ENCODE measurements at regions not wholly inside any gene's neighbourhood (a gene's known extent, or its start where the extent isn't known, plus 50 kb on each side); places are given as distances from the start of the nearest gene placed in this dataset.
A peak's percentile ranks its signal among the peaks of the same experiment; 100 is the strongest.
"Not testable (repeated sequence)": the region's sequence is repeated elsewhere in the genome, so short reads cannot be mapped to it uniquely, and the experiment has no call there.

DNA sequence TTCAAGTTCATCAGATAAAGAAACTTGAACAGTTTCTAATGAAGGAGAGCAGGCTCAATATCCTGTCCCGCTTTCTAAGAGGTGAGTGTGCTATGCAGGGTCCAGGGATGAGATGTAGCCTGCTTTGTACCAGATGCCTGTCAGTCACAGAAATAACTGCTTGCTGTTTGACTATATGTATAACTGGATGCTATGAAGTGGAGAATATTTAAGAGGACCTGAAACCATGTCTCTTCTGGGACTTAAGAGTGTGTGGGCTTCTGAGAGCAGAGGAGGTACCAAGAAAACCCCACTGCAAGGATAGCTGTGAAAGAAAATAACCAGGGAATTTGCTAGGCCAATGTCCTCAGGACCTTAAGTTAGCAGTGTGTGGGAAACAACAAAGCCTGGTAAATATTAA lies 246.3 kb upstream of the RFC3 start:
- H3K4me1 ChIP-seq (ENCODE audit: control insufficient read depth, insufficient read depth, low read length) = no peaks in the 10 kb centered on the region
- no peaks in the 10 kb centered on the region for H3K9me3 ChIP-seq (ENCODE audit: control insufficient read depth, low read length)
- no peak overlapping the region for H3K27ac ChIP-seq (ENCODE audit: insufficient read depth, low read depth, low read length, poor library complexity, severe bottlenecking)
- WGBS, 2 experiments = 94 to 98% methylated on average over 1 of the region's 1 CpG
- H3K4me3 ChIP-seq (ENCODE audit: insufficient read depth, low read depth, low read length) = no peak overlapping the region
- H3K27me3 ChIP-seq (ENCODE audit: control insufficient read depth, insufficient read depth, low read length, poor library complexity, severe bottlenecking) = no peaks in the 10 kb centered on the region
- H3K36me3 ChIP-seq (ENCODE audit: control insufficient read depth, insufficient read depth, low read length) = no peaks in the 10 kb centered on the region

DNA sequence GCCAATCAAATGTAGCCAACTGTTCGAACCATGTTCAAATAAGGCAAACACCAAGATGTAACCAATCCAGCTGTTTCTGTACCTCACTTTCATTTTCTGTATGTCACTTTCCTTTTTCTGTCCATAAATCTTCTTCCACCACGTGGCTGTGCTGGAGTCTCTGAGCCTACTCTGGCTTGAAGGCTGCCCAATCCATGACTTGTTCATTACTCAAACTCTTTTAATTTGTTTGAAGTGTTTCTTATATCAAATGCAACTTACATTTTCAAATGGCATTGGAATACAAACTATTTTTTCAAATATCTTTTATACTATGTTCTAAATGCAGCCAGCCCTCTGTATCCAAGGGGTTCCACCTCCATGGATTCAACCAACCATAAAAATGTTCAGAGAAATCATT lies 245.6 kb upstream of the RFC3 start:
- not testable (repeated sequence) for H3K27ac ChIP-seq (ENCODE audit: insufficient read depth, low read depth, low read length, poor library complexity, severe bottlenecking); H3K9me3 ChIP-seq (ENCODE audit: control insufficient read depth, low read length); H3K27me3 ChIP-seq (ENCODE audit: control insufficient read depth, insufficient read depth, low read length, poor library complexity, severe bottlenecking); H3K36me3 ChIP-seq (ENCODE audit: control insufficient read depth, insufficient read depth, low read length); H3K4me1 ChIP-seq (ENCODE audit: control insufficient read depth, insufficient read depth, low read length); H3K4me3 ChIP-seq (ENCODE audit: insufficient read depth, low read depth, low read length)
- 82 to 92% methylated on average over 2 of the region's 2 CpGs for WGBS, 2 experiments

DNA sequence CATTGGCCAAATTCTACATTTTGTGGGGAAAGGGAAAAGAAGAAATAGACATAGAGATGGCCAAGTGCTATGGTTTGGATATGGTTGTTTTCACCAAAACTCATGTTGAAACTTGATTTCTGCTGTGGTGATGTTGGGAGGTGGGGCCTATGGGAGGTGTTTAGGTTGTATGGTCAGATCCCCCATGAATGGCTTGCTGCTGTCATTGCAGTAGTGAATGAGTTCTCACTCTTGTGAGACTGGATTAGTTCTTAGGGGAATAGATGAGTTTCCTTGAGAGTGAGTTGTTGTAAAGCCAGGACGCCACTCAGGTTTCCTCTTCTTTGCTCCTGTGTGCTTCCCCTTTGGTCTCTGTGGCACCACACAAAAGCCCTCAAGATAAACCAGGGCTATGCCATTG lies 242.6 kb upstream of the RFC3 start:
- Histone ChIP-seq H3K36me3 (ENCODE audit: control insufficient read depth, insufficient read depth, low read length) (no peaks in the 10 kb centered on the region), H3K9me3 (ENCODE audit: control insufficient read depth, low read length) (no peaks in the 10 kb centered on the region), H3K4me1 (ENCODE audit: control insufficient read depth, insufficient read depth, low read length) (no peaks in the 10 kb centered on the region), H3K27me3 (ENCODE audit: control insufficient read depth, insufficient read depth, low read length, poor library complexity, severe bottlenecking) (no peaks in the 10 kb centered on the region), H3K27ac (ENCODE audit: insufficient read depth, low read depth, low read length, poor library complexity, severe bottlenecking) (no peak overlapping the region), H3K4me3 (ENCODE audit: insufficient read depth, low read depth, low read length) (no peak overlapping the region)
- WGBS, 2 experiments = 82 to 89% methylated on average over 1 of the region's 1 CpG

DNA sequence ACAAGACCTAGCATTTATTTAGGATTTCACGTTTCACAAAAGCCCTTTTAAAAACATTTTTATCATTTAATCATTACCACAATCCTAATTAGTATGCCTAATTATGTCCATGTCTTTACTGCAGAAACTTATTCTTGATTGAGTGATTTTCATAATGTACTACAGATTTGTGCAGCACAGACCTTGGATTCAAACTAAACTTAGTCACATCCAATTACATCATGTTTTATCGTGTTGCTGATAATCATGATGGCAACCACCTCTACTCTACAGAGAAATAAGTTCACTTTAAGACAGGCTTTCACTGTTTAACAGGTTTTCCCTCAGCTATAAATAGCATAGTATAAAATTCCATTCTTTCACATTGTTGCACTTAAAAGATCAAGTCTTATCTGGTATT lies 240.9 kb upstream of the RFC3 start:
- H3K4me3 ChIP-seq (ENCODE audit: insufficient read depth, low read depth, low read length) = no peak overlapping the region
- H3K27ac ChIP-seq (ENCODE audit: insufficient read depth, low read depth, low read length, poor library complexity, severe bottlenecking) = no peak overlapping the region
- H3K9me3 ChIP-seq (ENCODE audit: control insufficient read depth, low read length) = no peaks in the 10 kb centered on the region
- H3K36me3 ChIP-seq (ENCODE audit: control insufficient read depth, insufficient read depth, low read length) = no peaks in the 10 kb centered on the region
- no peaks in the 10 kb centered on the region for H3K4me1 ChIP-seq (ENCODE audit: control insufficient read depth, insufficient read depth, low read length)
- no peaks in the 10 kb centered on the region for H3K27me3 ChIP-seq (ENCODE audit: control insufficient read depth, insufficient read depth, low read length, poor library complexity, severe bottlenecking)
- WGBS, 2 experiments = 86 to 88% methylated on average over 2 of the region's 2 CpGs

DNA sequence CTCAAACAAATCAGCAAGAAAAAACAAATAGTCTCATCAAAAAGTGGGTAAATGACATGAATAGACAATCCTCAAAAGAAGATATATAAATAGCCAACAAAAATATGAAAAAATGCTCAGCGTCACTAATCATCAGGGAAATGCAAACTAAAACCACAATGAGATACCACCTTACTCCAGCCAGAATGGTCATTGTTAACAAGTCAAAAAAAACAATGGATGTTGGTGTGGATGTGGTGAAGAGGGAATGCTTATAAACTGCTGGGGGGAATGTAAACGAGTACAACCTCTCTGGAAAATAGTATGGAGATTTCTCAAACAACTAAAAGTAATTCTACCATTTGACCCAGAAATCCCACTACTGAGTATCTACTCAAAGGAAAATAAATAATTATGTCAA lies 239.2 kb upstream of the RFC3 start:
- no peaks in the 10 kb centered on the region for H3K4me1 ChIP-seq (ENCODE audit: control insufficient read depth, insufficient read depth, low read length)
- H3K4me3 ChIP-seq (ENCODE audit: insufficient read depth, low read depth, low read length) = no peak overlapping the region
- no peak overlapping the region for H3K27ac ChIP-seq (ENCODE audit: insufficient read depth, low read depth, low read length, poor library complexity, severe bottlenecking)
- H3K27me3 ChIP-seq (ENCODE audit: control insufficient read depth, insufficient read depth, low read length, poor library complexity, severe bottlenecking) = no peaks in the 10 kb centered on the region
- H3K9me3 ChIP-seq (ENCODE audit: control insufficient read depth, low read length) = no peaks in the 10 kb centered on the region
- WGBS, 2 experiments = 90 to 100% methylated on average over 1 of the region's 2 CpGs
- no peaks in the 10 kb centered on the region for H3K36me3 ChIP-seq (ENCODE audit: control insufficient read depth, insufficient read depth, low read length)

DNA sequence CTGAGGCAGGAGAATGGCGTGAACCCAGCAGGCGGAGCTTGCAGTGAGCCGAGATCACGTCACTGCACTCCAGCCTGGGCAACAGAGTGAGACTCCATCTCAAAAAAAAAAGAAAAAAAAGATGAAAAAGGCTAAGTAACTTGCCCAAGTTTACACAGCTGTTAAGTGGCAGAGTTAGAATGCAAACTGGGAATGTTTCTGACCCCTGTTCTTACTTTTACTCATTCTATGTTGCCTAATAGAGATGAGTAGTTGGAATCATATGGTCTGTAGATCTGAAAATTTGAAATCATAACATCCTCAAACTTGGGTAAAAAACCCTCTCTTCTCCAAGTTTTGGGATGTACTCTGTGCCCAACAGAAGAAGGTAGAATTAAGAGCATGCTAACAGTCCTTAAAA lies 235.8 kb upstream of the RFC3 start:
- Histone ChIP-seq H3K9me3 (ENCODE audit: control insufficient read depth, low read length) (no peaks in the 10 kb centered on the region), H3K4me3 (ENCODE audit: insufficient read depth, low read depth, low read length) (no peak overlapping the region)

DNA sequence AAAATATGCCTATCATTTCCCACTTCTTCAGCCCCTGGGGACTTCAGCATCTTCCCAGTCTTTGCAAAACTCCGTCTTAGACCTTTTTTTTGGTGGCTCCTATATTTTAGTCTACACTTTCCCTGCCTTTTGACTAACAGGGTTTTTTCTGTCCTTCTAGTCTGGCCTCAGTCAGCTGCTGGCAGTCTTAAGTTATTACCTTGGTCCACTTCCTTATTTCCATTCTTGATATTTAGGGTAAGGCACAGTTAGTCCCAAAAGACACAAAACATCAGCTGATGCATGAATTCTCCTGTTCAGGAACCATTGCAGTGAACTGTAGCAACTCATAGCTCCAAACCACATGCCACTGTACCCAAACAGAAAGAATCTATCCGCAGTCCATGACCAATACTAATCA lies 234.6 kb upstream of the RFC3 start:
- Histone ChIP-seq H3K4me1 (ENCODE audit: control insufficient read depth, insufficient read depth, low read length) (no peaks in the 10 kb centered on the region), H3K36me3 (ENCODE audit: control insufficient read depth, insufficient read depth, low read length) (no peaks in the 10 kb centered on the region), H3K27ac (ENCODE audit: insufficient read depth, low read depth, low read length, poor library complexity, severe bottlenecking) (no peak overlapping the region), H3K27me3 (ENCODE audit: control insufficient read depth, insufficient read depth, low read length, poor library complexity, severe bottlenecking) (no peaks in the 10 kb centered on the region), H3K9me3 (ENCODE audit: control insufficient read depth, low read length) (no peaks in the 10 kb centered on the region), H3K4me3 (ENCODE audit: insufficient read depth, low read depth, low read length) (no peak overlapping the region)
- 89 to 90% methylated on average over 2 of the region's 2 CpGs for WGBS, 2 experiments

More for the DNA sequence above, 235.8 kb upstream of the RFC3 start:
- H3K4me1 ChIP-seq (ENCODE audit: control insufficient read depth, insufficient read depth, low read length) = no peaks in the 10 kb centered on the region
- no peaks in the 10 kb centered on the region for H3K27me3 ChIP-seq (ENCODE audit: control insufficient read depth, insufficient read depth, low read length, poor library complexity, severe bottlenecking)
- no peaks in the 10 kb centered on the region for H3K36me3 ChIP-seq (ENCODE audit: control insufficient read depth, insufficient read depth, low read length)
- 94 to 95% methylated on average over 4 of the region's 4 CpGs for WGBS, 2 experiments
- no peak overlapping the region for H3K27ac ChIP-seq (ENCODE audit: insufficient read depth, low read depth, low read length, poor library complexity, severe bottlenecking)

DNA sequence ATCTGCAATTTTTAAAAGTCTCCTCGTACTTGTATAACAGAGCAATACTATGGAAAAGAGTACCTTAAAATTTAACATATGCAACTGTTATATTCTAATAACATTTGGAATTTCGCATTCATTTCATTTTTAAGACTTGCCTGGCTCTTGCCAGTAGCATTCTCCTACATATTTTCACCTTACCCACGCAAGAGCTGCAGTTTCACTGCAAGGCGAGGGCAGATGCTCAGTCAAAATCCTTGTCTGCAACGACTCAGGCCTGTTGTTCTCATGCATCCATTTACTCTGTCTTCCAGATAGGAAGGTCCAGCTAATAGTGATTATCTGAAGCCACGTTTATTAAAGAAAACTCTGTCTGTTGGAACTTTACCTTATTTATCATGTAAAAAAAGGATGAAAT lies 227.0 kb upstream of the RFC3 start:
- Histone ChIP-seq H3K4me3 (ENCODE audit: insufficient read depth, low read depth, low read length) (no peak overlapping the region), H3K4me1 (ENCODE audit: control insufficient read depth, insufficient read depth, low read length) (no peaks in the 10 kb centered on the region), H3K36me3 (ENCODE audit: control insufficient read depth, insufficient read depth, low read length) (no peaks in the 10 kb centered on the region), H3K27ac (ENCODE audit: insufficient read depth, low read depth, low read length, poor library complexity, severe bottlenecking) (no peak overlapping the region), H3K27me3 (ENCODE audit: control insufficient read depth, insufficient read depth, low read length, poor library complexity, severe bottlenecking) (no peaks in the 10 kb centered on the region), H3K9me3 (ENCODE audit: control insufficient read depth, low read length) (no peaks in the 10 kb centered on the region)
- WGBS, 2 experiments = 88 to 95% methylated on average over 6 of the region's 6 CpGs

DNA sequence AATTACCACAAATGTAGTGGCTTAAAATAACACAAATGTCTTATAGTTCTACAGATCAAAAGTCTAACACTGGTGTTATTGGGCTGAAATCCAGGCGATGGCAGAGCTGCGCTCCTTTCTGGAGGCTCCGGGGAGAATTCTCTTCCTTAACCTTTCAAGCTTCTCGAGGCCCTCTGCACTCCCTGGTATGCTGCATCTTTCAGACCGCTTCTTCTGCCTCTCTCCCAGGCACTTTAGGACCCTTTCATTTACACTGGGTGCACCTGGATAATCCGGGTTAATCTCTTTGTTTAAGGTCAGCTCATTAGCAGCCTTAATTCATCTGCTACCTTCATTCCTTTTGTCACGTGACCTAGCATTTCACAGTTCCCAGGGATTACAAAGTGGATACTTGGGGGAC lies 211.3 kb upstream of the RFC3 start:
- H3K4me1 ChIP-seq (ENCODE audit: control insufficient read depth, insufficient read depth, low read length) = peaks cover 7% of the 10 kb centered on the region
- no peak overlapping the region for H3K4me3 ChIP-seq (ENCODE audit: insufficient read depth, low read depth, low read length)
- no peaks in the 10 kb centered on the region for H3K36me3 ChIP-seq (ENCODE audit: control insufficient read depth, insufficient read depth, low read length)
- 41 to 45% methylated on average over 7 of the region's 7 CpGs for WGBS, 2 experiments
- no peaks in the 10 kb centered on the region for H3K9me3 ChIP-seq (ENCODE audit: control insufficient read depth, low read length)
- H3K27me3 ChIP-seq (ENCODE audit: control insufficient read depth, insufficient read depth, low read length, poor library complexity, severe bottlenecking) = no peaks in the 10 kb centered on the region
- no peak overlapping the region for H3K27ac ChIP-seq (ENCODE audit: insufficient read depth, low read depth, low read length, poor library complexity, severe bottlenecking)

DNA sequence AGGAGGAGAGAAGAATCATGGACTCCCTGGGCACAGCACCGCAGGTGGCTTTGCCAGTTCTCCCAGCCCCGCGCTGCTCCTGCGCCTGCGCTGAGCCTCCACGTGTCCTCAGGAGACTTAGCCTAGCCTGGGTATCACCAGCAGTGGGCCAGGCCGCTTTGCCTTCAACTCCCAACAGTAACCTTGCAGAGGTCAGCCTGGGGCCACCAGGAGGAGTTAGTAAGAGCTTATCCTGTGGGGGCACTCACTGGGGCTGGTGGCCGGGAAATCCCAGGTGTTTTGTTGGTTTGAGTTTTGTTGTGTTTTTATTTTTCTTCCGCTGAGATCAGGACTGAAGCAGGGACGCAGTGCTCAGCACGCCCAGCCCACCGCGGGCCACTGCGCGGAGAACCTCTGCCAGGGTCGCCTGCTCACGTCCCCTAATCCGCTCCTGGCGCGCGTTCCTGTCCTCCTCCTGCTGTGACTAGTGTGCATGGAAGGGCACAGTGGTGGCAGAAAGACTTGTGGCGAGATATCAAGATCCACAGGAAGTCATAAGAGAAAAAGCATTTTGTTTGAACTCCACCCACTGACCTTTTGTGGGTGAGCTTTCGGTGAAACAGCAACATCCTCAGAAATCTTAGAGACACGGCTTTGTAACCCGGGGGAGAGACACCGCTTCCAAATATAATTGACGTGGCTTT lies 207.4 kb upstream of the RFC3 start:
- Histone ChIP-seq H3K4me3 (ENCODE audit: insufficient read depth, low read depth, low read length) (no peak overlapping the region), H3K27ac (ENCODE audit: insufficient read depth, low read depth, low read length, poor library complexity, severe bottlenecking) (peak overlapping the region; percentile 62), H3K4me1 (ENCODE audit: control insufficient read depth, insufficient read depth, low read length) (peaks cover 18% of the 10 kb centered on the region), H3K36me3 (ENCODE audit: control insufficient read depth, insufficient read depth, low read length) (no peaks in the 10 kb centered on the region), H3K9me3 (ENCODE audit: control insufficient read depth, low read length) (no peaks in the 10 kb centered on the region), H3K27me3 (ENCODE audit: control insufficient read depth, insufficient read depth, low read length, poor library complexity, severe bottlenecking) (no peaks in the 10 kb centered on the region)
- 85 to 87% methylated on average over 27 of the region's 27 CpGs for WGBS, 2 experiments
